GM18499 (cell line): ENCODE measurements at regions not wholly inside any gene's neighbourhood (a gene's known extent, or its start where the extent isn't known, plus 50 kb on each side); places are given as distances from the start of the nearest gene placed in this dataset.
"Not testable (repeated sequence)": the region's sequence is repeated elsewhere in the genome, so short reads cannot be mapped to it uniquely, and the experiment has no call there.

Experiments used
- ATAC-seq: cut with Tn5 transposase; IDR thresholded peaks from one replicate; pipeline ENCODE4 v1.9.1; 2021; ENCODE audit warnings: moderate number of reproducible peaks; ENCODE audit not compliant: insufficient read depth, unreplicated experiment

GRCh38 chr5:33049298-33049697 lies 338.2 kb downstream of the NPR3 start:
- no peak for ATAC-seq

GRCh38 chr5:33049842-33050241 lies 338.7 kb downstream of the NPR3 start:
- ATAC-seq: no peak

DNA sequence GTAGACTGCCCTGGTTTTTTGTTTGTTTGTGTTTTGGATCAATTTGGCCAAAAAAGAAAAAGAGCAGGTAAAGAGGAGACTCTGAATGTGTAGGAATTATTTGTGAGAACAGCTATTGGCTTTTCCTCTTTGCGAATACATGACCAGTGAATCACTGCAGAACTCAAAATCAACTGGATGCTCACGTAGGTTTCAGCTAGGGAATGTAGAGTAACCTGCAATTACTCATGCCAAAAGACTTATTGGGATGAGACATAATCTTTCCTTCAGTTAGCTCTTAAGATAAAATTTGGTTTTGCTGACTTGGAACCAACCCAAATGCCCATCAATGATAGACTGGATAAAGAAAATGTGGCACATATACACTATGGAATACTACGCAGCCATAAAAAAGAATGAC lies 348.0 kb downstream of the NPR3 start:
- ATAC-seq: no peak

DNA sequence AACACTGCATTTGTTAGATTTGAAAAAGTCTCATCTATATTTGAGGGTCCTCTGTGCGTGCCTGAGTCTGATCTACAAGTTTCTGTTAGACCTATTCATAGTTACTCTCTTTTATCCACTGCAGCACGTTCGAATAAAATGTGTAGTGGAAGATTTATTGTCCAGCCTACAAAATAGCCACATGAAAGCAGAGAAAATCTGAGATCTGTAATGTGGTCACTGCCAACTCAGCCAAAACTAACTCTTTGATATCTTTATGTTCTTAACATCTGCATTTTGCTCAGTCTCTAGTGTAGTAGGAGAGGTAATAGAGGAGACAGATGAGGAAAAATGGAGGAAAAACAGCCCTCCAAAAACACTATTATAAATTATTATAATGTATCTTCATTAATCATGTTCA lies 354.0 kb downstream of the NPR3 start:
- ATAC-seq: no peak

DNA sequence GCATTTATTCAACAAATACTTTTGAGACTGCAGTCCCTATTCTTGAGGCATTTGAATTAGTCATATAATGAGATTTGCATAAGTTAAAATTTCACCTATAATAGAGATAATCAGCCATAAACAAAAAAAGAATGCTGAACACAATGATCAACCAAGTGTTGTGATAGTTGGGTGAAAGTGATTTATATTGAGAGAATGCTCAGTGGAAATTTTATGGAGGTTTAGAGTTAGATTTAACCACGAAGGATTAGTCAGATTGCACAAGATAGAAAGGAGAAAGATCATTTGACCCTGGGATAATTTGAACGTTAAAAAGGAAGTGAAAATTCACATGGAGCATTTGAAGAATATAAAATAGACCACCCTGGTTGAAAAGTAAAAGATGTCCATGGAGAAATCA lies 356.2 kb downstream of the NPR3 start:
- no peak for ATAC-seq

GRCh38 chr5:33068786-33069185 lies 357.7 kb downstream of the NPR3 start:
- no peak for ATAC-seq

- no peak for ATAC-seq
Measured at GRCh38 chr5:33072296-33072695, 361.2 kb downstream of the NPR3 start.

DNA sequence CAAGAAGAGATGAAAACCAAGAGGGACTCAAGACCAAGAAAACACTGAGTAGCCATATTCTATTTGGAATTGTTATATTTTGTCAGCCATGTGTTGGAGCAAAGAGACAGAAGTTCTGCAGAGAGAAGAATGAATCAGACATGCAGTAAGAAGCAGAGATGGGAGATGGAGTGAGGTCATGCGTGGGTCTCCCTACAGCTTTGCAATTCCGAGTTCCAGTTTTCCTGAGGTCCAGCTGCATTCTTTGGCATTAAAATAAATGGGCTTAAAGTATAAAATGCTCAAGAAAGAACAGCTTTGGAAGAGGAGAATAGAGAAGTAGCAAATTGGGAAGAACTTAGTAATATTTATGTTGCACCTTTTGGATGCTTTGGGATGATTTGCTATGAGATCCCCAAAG lies 361.6 kb downstream of the NPR3 start:
- no peak for ATAC-seq

DNA sequence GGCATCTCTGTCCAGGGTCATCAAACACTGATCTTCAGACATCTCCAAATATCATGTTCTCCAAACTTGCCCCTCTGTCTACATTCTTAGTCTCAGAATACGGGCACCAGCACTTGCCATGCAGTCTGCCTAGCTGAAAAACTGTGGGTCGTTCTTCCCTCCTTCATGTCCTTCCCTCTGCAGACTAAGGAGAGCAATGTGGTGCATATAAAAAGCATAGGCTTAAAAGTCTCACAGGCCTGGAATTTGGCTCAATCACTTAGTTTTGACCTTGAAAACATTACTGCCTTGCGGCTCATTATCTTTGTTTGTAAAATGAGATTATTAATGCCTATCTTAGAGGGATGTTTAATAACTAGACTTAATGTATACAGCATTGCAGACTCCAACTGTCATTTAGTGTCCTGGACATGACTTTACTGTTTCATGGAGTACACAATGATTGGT lies 362.8 kb downstream of the NPR3 start:
- no peak for ATAC-seq

DNA sequence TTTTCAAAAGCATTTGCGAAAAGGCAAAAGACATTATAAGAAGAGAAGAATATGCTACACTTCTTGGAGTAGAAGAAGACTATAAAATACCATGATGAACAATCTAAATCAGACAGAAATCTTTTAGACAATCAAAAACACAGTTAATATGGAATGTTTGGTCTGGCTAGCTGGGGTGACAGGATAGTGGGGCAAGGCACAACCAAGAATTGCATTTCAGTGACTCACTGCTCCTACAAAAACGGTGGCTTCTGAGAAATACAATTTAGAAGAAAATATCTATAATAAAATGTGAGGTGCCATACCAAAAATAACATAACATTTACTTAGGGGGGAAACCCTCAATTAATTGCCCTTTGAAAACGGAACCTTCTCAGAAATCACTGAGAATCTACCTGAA lies 363.4 kb downstream of the NPR3 start:
- ATAC-seq: no peak

GRCh38 chr5:33075731-33076130 lies 364.6 kb downstream of the NPR3 start:
- no peak for ATAC-seq

GRCh38 chr5:33079548-33079947 lies 361.2 kb upstream of the TARS1 start:
- no peak for ATAC-seq

- ATAC-seq: no peak
Measured at GRCh38 chr5:33080287-33080686, 360.5 kb upstream of the TARS1 start.

DNA sequence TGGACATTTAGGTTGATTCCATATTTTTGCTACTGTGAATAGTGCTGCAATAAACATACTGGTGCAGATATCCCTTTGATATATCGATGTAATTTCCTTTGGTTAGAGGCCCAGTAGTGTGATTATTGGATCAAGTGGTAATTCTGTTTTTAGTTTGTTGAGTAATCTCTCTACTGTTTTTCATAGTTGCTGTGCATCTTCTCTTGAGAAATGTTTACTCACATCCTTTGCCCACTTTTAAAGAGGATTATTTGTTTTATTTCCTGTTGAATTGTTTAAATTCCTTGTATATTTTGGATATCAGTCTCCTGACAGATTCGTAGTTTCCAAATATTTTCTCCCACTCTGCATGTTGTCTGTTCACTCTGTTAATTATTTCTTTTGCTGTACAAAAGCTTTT lies 352.6 kb upstream of the TARS1 start:
- ATAC-seq: no peak

- no peak for ATAC-seq
Measured at GRCh38 chr5:33091571-33092363, 349.0 kb upstream of the TARS1 start.

- no peak for ATAC-seq
Measured at GRCh38 chr5:33092719-33093118, 348.0 kb upstream of the TARS1 start.

DNA sequence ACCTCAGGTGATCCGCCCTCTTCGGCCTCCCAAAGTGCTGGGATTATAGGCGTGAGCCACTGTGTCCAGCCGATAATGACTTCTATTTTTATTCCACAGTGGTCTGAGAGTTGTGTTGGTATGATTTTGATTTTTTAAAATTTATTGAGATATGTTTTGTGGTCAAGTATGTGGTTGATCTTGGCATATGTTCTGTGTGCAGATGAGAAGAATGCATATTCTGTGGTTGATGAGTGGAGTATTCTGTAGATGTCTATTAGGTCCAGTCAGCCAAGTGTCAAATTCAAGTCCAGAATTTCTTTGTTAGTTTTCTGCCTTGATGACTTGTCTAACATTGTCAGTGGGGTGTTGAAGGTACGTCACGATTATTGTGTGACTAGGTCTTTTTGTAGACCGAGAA lies 338.2 kb upstream of the TARS1 start:
- ATAC-seq: no peak

DNA sequence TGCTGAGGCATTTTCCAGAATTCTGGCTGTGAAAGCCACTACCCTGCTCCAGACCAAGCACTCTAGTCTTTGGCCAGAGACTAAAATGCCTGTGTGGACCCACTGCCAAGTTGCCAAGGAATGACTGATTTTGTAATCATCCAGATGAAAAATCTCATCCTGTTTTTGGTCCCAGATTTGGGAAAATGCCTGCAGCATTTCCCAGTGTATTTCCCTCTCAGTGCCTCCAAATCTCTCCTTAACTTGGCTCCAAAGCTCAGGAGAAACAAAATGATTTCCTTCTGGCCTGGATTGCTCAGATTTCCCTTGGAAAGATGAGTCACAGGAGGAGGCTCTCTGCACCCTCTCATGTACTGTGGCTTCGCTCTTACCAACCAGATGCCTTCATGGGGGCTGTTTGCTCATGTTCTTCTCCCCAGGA lies 335.2 kb upstream of the TARS1 start:
- no peak for ATAC-seq

DNA sequence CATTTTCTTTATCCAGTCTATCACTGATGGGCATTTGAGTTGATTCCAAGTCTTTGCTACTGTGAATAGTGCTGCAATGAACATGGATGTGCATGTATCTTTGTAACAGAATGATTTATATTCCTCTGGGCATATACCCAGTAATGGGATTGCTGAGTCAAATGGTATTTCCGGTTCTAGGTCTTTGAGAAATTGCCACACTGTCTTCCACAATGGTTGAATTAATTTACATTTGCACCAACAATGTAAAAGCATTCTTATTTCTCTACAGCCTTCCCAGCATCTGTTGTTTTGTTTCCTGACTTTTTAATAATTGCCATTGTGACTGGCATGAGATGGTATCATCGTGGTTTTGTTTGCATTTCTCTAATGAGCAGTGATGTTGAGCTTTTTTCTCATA lies 330.3 kb upstream of the TARS1 start:
- ATAC-seq: not testable (repeated sequence)

DNA sequence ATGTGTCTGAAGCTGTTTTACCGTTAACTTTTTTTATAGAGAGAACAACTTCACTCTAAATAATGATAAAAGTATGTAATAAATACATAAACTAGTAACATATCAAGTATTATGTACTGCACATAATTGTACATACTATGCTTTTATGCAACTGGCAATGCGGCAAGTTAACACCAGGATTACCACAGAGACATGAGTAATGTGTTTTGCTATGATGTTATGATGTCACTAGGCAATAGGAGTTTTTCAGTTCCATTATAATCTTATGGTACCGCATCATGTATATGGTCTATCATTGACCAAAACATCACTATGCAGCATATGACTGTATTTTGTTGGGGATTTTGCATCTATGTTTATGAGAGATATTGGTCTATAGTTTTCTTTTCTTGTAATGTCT lies 326.4 kb upstream of the TARS1 start:
- no peak for ATAC-seq

- no peak for ATAC-seq
Measured at GRCh38 chr5:33115467-33115866, 325.3 kb upstream of the TARS1 start.

DNA sequence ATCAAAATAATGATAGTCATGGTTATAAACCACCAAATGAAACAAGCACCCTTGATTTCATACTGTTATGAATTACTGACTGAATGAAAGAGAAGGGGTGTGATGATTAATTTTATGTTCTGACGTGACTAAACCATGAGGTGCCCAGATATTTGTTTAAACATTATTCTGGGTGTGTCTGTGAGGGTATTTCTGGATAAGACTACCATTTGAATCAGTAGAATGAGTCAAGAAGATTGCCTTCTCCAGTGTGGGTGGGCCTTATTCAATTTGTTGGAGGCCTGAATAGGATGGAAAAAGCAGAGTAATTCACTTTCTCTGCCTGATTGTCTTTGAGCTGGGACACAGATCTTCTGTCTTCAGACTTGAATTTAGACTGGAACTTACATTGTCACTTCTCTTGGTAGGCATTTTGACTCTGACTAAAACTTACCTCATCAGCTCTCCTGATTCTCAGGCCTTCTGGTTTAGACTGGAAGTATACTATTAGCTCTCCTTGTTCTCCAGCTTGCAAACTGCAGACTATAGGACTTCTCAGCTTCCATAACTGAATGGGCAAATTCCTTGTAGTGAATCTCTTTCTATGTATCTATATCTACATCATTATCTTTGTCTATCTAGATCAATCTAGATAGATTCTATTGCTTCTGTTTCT lies 321.9 kb upstream of the TARS1 start:
- ATAC-seq: no peak
